K562 (cell line): ENCODE measurements at regions not wholly inside any gene's neighbourhood (a gene's known extent, or its start where the extent isn't known, plus 50 kb on each side); places are given as distances from the start of the nearest gene placed in this dataset.

Source experiments
- ATAC-seq: fragments of 200-7000 bp; cut with Tn5 transposase; 3 replicates; pipeline ENCODE4 v1.9.1; 2020; ENCODE audit warnings: moderate library complexity
- BruUV-seq: library from RNA; stranded (reverse); fragments of 400-500 nt; replicated peaks from 2 replicates; lab custom pipeline; 2021; lab: Mats Ljungman, UMichigan
- CTCF ChIA-PET: fragments of 300-600 bp; formaldehyde crosslinking; extraction: SDS; loops from one replicate; lab custom pipeline; 2021; ENCODE audit warnings: low intra/inter-chr PET ratio; lab: Yijun Ruan, JAX
- POLR2A ChIA-PET: fragments of 300-600, 350-650 bp; sonication (Branson Sonifier 250); formaldehyde crosslinking; extraction: SDS; loops from one replicate; lab custom pipeline; 2021; ENCODE audit warnings: antibody characterized with exemption, inconsistent platforms; lab: Yijun Ruan, JAX
- DNase-seq, 4 experiments: peaks; one replicate each; pipeline versions ENCODE4 v3.0.0 to v3.0.0-alpha.2; 2011 to 2018; ENCODE audit warnings: low spot score in 3 of 4, mixed read lengths in 3 of 4; ENCODE audit errors: extremely low read depth in 1 of 4
- FAIRE-seq: peaks from 2 replicates; lab custom pipeline; 2011; peaks lifted over from hg19 to GRCh38; lab: Jason Lieb, UNC
- H2AFZ ChIP-seq: 2 replicates; pipeline ENCODE4 v1.6.0; 2011; ENCODE audit warnings: low read depth, low read length, control low read depth, inconsistent platforms
- H3K27ac ChIP-seq: fragments of 200-600 bp; 3 replicates; pipeline ENCODE4 v1.8.0; 2011; ENCODE audit warnings: low read depth, mild to moderate bottlenecking, control low read depth, inconsistent platforms, low read length, moderate library complexity, mixed read lengths; ENCODE audit errors: extremely low read depth
- H3K27me3 ChIP-seq, 2 experiments: fragments of 300-600 bp in 1 of 2; 2 replicates in 1 of 2; 3 replicates in 1 of 2; pipeline versions ENCODE4 v1.6.0 to v1.8.0; 2011; ENCODE audit warnings: inconsistent platforms in 2 of 2, low read length in 2 of 2, mild to moderate bottlenecking in 1 of 2, mixed read lengths in 1 of 2, moderate library complexity in 1 of 2; ENCODE audit not compliant: control insufficient read depth in 2 of 2, insufficient read depth in 2 of 2
- H3K36me3 ChIP-seq: fragments of 300-600 bp; 3 replicates; pipeline ENCODE4 v1.8.0; 2011; ENCODE audit warnings: mild to moderate bottlenecking, low read length, inconsistent platforms; ENCODE audit not compliant: control insufficient read depth, insufficient read depth
- H3K4me1 ChIP-seq, 2 experiments: fragments of 200-600 bp in 1 of 2; replicated peaks in 1 of 2; 2 replicates in 1 of 2; 3 replicates in 1 of 2; pipeline versions ENCODE4 v1.5.1 to v1.8.0; 2011; ENCODE audit warnings: inconsistent platforms in 2 of 2, low read length in 2 of 2, mild to moderate bottlenecking in 1 of 2, mixed read lengths in 1 of 2, moderate library complexity in 1 of 2; ENCODE audit not compliant: control insufficient read depth in 2 of 2, insufficient read depth in 2 of 2
- H3K4me2 ChIP-seq: 2 replicates; pipeline ENCODE4 v1.6.1; 2011; ENCODE audit warnings: low read length, control low read depth, inconsistent platforms, mixed read lengths; ENCODE audit not compliant: insufficient read depth
- H3K4me3 ChIP-seq: fragments of 200-600 bp; sonication (generic), shearing (Covaris generic); 2 replicates; pipeline ENCODE4 v1.5.1; 2016; ENCODE audit warnings: control low read depth, inconsistent platforms
- H3K79me2 ChIP-seq: fragments of 200-600 bp; 3 replicates; pipeline ENCODE4 v1.8.0; 2011; ENCODE audit warnings: low read length, inconsistent platforms; ENCODE audit not compliant: control insufficient read depth, insufficient read depth
- H3K9ac ChIP-seq, 2 experiments: 2 replicates each; pipeline versions ENCODE4 v1.6.0 to v1.6.1; 2011; ENCODE audit warnings: low read depth in 2 of 2, low read length in 2 of 2, control low read depth in 1 of 2, inconsistent platforms in 1 of 2, mild to moderate bottlenecking in 1 of 2, mixed read lengths in 1 of 2; ENCODE audit not compliant: insufficient read depth in 1 of 2
- H3K9me1 ChIP-seq: one replicate; pipeline ENCODE4 v1.6.0; 2011; ENCODE audit warnings: inconsistent platforms, mild to moderate bottlenecking, low read length, moderate library complexity; ENCODE audit not compliant: control insufficient read depth, insufficient read depth
- H3K9me3 ChIP-seq: replicated peaks from 2 replicates; pipeline ENCODE4 v1.5.1; 2011; ENCODE audit warnings: low read depth, low read length, inconsistent platforms; ENCODE audit not compliant: control insufficient read depth, insufficient read depth
- H4K20me1 ChIP-seq: replicated peaks from 2 replicates; pipeline ENCODE4 v1.6.1; 2011; ENCODE audit warnings: low read length, inconsistent platforms, mixed read lengths; ENCODE audit not compliant: control insufficient read depth, insufficient read depth
- ELK1 ChIP-seq: sonication (generic); formaldehyde crosslinking; IDR thresholded peaks from 2 replicates; pipeline ENCODE4 v1.8.1; 2022; ENCODE audit warnings: missing genetic modification reagents
- NR4A1 ChIP-seq, 2 experiments: fragments of 250-450 bp in 1 of 2; fragments of 450-650 bp in 1 of 2; sonication (Bioruptor Pico) in 1 of 2; IDR thresholded peaks; 2 replicates each; pipeline versions ENCODE4 v1.4.0 to v1.6.1; 2016 to 2020; ENCODE audit warnings: mild to moderate bottlenecking in 2 of 2, missing compliant biosample characterization in 1 of 2, missing genetic modification characterization in 1 of 2, moderate library complexity in 1 of 2
- POLR2A ChIP-seq: fragments of 450-650 bp; conservative IDR thresholded peaks from 2 replicates; pipeline ENCODE4 v1.6.1; 2016
- SMARCA4 ChIP-seq: fragments of 450-650 bp; IDR thresholded peaks from 2 replicates; pipeline ENCODE4 v1.6.1; 2016
- TEAD4 ChIP-seq, 2 experiments: sonication (generic) in 1 of 2; formaldehyde crosslinking in 1 of 2; IDR thresholded peaks; 2 replicates each; pipeline versions ENCODE4 v1.6.1 to v1.8.0; 2012 to 2022; ENCODE audit warnings: borderline replicate concordance in 1 of 2, inconsistent platforms in 1 of 2, low read length in 1 of 2, mild to moderate bottlenecking in 1 of 2, missing genetic modification reagents in 1 of 2
- THAP12 ChIP-seq: fragments of 250-450 bp; sonication (Bioruptor Pico); IDR thresholded peaks from 2 replicates; pipeline ENCODE4 v1.9.0; 2021; ENCODE audit warnings: mild to moderate bottlenecking, inconsistent platforms
- XRCC4 ChIP-seq: IDR thresholded peaks from one replicate; pipeline ENCODE4 v1.6.1; 2011; ENCODE audit not compliant: insufficient read depth, insufficient read length; ENCODE audit errors: extremely low read depth
- ZNF12 ChIP-seq: sonication (generic); formaldehyde crosslinking; IDR thresholded peaks from 2 replicates; pipeline ENCODE4 v1.4.0; 2020; ENCODE audit warnings: mild to moderate bottlenecking, missing genetic modification reagents
- ZNF217 ChIP-seq: sonication (generic); formaldehyde crosslinking; IDR thresholded peaks from 2 replicates; pipeline ENCODE4 v1.8.0; 2022; ENCODE audit warnings: mild to moderate bottlenecking, missing genetic modification reagents
- ZNF431 ChIP-seq: sonication (generic); formaldehyde crosslinking; IDR thresholded peaks from 2 replicates; pipeline ENCODE4 v1.8.0; 2022; ENCODE audit warnings: mild to moderate bottlenecking, missing genetic modification reagents
- ZNF695 ChIP-seq: fragments of 450-650 bp; formaldehyde crosslinking; IDR thresholded peaks from 2 replicates; pipeline ENCODE4 v1.4.0; 2020; ENCODE audit warnings: mild to moderate bottlenecking, moderate library complexity
- WGBS: fragments of 100-300 bp; shearing (Covaris generic); methylation state at CpG from one replicate; pipeline ENCODE4 v1.1.6; 2016; ENCODE audit warnings: low coverage, mixed read lengths; ENCODE audit not compliant: insufficient coverage; ENCODE audit errors: missing lambda C conversion rate; 5-methylcytosine and 5-hydroxymethylcytosine counted together
- in situ Hi-C: fragments of 300-500 bp; cut with MboI; formaldehyde crosslinking; loops from 4 replicates; pipeline ENCODE4 v1.15.0; 2018; ENCODE audit warnings: inconsistent platforms, mixed read lengths
- intact Hi-C: fragments of 100-400 bp; cut with micrococcal nuclease; formaldehyde crosslinking; loops from 2 replicates; pipeline ENCODE4 v1.14.2; 2022

GRCh38 chr10:61845950-61846268 is 55.6 kb upstream of the ARID5B start:
- FAIRE-seq (no peak), ATAC-seq (no peak), DNase-seq (no peak)
- no peak for TF ChIP-seq THAP12
- no peak for TF ChIP-seq ZNF217
- TF ChIP-seq ZNF431 (CRISPR knock-in tag) = no peak
- no peak for TF ChIP-seq ZNF12
- TF ChIP-seq TEAD4 (IDR thresholded peaks at IDR 0.05; ENCODE audit: low read length) = no peak
- TF ChIP-seq TEAD4 (CRISPR knock-in tag; IDR thresholded peaks at IDR 0.05; ENCODE audit: borderline replicate concordance) = no peak
- TF ChIP-seq POLR2A = no peak
- no peak for TF ChIP-seq ZNF695
- no peak for TF ChIP-seq SMARCA4
- no peak for TF ChIP-seq ELK1
- TF ChIP-seq XRCC4 = no peak
- no peak for TF ChIP-seq NR4A1 (CRISPR knock-in tag; IDR thresholded peaks at IDR 0.05)
- no peak for TF ChIP-seq NR4A1 (tag; IDR thresholded peaks at IDR 0.05)
- in situ Hi-C loops = no loop called here
- Histone ChIP-seq H3K4me1 (peaks cover 3 to 23% of the 10 kb centered on the region in 2 experiments; a peak in 3 of 5 replicates), H3K36me3 (no peaks in the 10 kb centered on the region), H3K27ac (no peak overlapping the region), H3K9ac (no peak overlapping the region), H2AFZ (peak overlapping the region; percentile 65), H3K9me3 (no peaks in the 10 kb centered on the region), H3K9me1 (no peaks in the 10 kb centered on the region), H3K4me3 (no peak overlapping the region), H3K27me3 (no peaks in the 10 kb centered on the region), H3K79me2 (no peaks in the 10 kb centered on the region), H4K20me1 (no peaks in the 10 kb centered on the region), H3K4me2 (0 out of 2 replicates have a peak overlapping the region, but pooled peaks have one; percentile 23)
- 40% methylated on average over 4 of the region's 4 CpGs for WGBS
- CTCF ChIA-PET = no interaction called here
- POLR2A ChIA-PET = interaction anchor here (0.6 kb wide), 1 partner anchor 23 kb away, joined by 3 read pairs; no protein-coding TSS in a partner anchor
- BruUV-seq = no TSS peak
- intact Hi-C loops = no loop called here
